OCI-LY1 (cell line): ENCODE measurements at regions not wholly inside any gene's neighbourhood (a gene's known extent, or its start where the extent isn't known, plus 50 kb on each side); places are given as distances from the start of the nearest gene placed in this dataset.

Source experiments
- CTCF ChIP-seq: fragments of 200-600 bp; sonication (generic), shearing (Covaris generic); IDR thresholded peaks from 2 replicates; pipeline ENCODE4 v1.5.1; 2017; ENCODE audit warnings: mild to moderate bottlenecking, antibody characterized with exemption, low read length, moderate library complexity, mixed read lengths
- EZH2 ChIP-seq: fragments of 200-600 bp; sonication (generic), shearing (Covaris generic); IDR thresholded peaks from 2 replicates; pipeline ENCODE4 v1.8.0; 2017; ENCODE audit warnings: borderline replicate concordance, mixed run types, mild to moderate bottlenecking, antibody characterized with exemption, low read length, moderate library complexity, mixed read lengths

GRCh38 chr2:205934443-205934842 lies 151.5 kb downstream of the INO80D start:
- no peak for TF ChIP-seq CTCF
- no peak for TF ChIP-seq EZH2
